Ishikawa (cell line): ENCODE measurements at regions not wholly inside any gene's neighbourhood (a gene's known extent, or its start where the extent isn't known, plus 50 kb on each side); places are given as distances from the start of the nearest gene placed in this dataset.

ENCODE experiments used
- CEBPB ChIP-seq: IDR thresholded peaks from 2 replicates; pipeline ENCODE4 v1.6.1; 2012
- CREB1 ChIP-seq: IDR thresholded peaks from 2 replicates; pipeline ENCODE4 v1.6.1; 2012; ENCODE audit warnings: low read depth
- EGR1 ChIP-seq: IDR thresholded peaks from 2 replicates; pipeline ENCODE4 v1.6.1; 2012
- MAX ChIP-seq: IDR thresholded peaks from 2 replicates; pipeline ENCODE4 v1.6.1; 2012
- TCF12 ChIP-seq: IDR thresholded peaks from 2 replicates; pipeline ENCODE4 v1.6.1; 2012; ENCODE audit warnings: low read depth
- TEAD4 ChIP-seq: IDR thresholded peaks from 2 replicates; pipeline ENCODE4 v1.6.1; 2012
- USF1 ChIP-seq: IDR thresholded peaks from 2 replicates; pipeline ENCODE4 v1.6.1; 2012
- YY1 ChIP-seq: IDR thresholded peaks from 2 replicates; pipeline ENCODE4 v1.6.1; 2012; ENCODE audit warnings: low read depth

GRCh38 chr3:182723596-182723995, 69.7 kb upstream of the ATP11B start:
- no peak for TF ChIP-seq CEBPB
- no peak for TF ChIP-seq YY1
- TF ChIP-seq CREB1 = no peak
- no peak for TF ChIP-seq USF1
- no peak for TF ChIP-seq TCF12
- TF ChIP-seq TEAD4 = no peak
- TF ChIP-seq MAX = no peak
- TF ChIP-seq EGR1 = no peak
